Natural killer cell (primary cell): ENCODE measurements at regions not wholly inside any gene's neighbourhood (a gene's known extent, or its start where the extent isn't known, plus 50 kb on each side); places are given as distances from the start of the nearest gene placed in this dataset.

Experiments used
- ATAC-seq, 3 donors: fragments of 150-1000 bp in 2 of 3; fragments of 200-7000 bp in 1 of 3; cut with Tn5 transposase; 1 replicate in 1 of 3; 2 replicates in 2 of 3; pipeline ENCODE4 v1.10.0; 2021; ENCODE audit warnings: mild to moderate bottlenecking in 2 of 3, moderate library complexity in 2 of 3
- DNase-seq, 2 donors: peaks; one replicate each; pipeline versions ENCODE4 v3.0.0 to v3.0.0-alpha.2; 2013 to 2021; ENCODE audit warnings: mixed read lengths in 1 of 2
- H3K27ac ChIP-seq: one replicate; pipeline ENCODE4 v1.5.1; 2013; ENCODE audit warnings: mild to moderate bottlenecking, low read length
- H3K27me3 ChIP-seq: one replicate; pipeline ENCODE4 v1.6.1; 2013; ENCODE audit warnings: low read length; ENCODE audit not compliant: control insufficient read depth, insufficient read depth
- H3K36me3 ChIP-seq: one replicate; pipeline ENCODE4 v1.6.1; 2013; ENCODE audit warnings: low read length; ENCODE audit not compliant: control insufficient read depth, insufficient read depth
- H3K4me1 ChIP-seq: one replicate; pipeline ENCODE4 v1.6.1; 2013; ENCODE audit warnings: low read length; ENCODE audit not compliant: control insufficient read depth, insufficient read depth
- H3K4me3 ChIP-seq: one replicate; pipeline ENCODE4 v1.5.1; 2013; ENCODE audit warnings: low read length
- H3K9me3 ChIP-seq: one replicate; pipeline ENCODE4 v1.6.1; 2013; ENCODE audit warnings: low read length; ENCODE audit not compliant: control insufficient read depth, insufficient read depth
- H3K27ac Mint-ChIP-seq, 2 donors: one replicate each; pipeline ENCODE4 v1.8.0; 2022; ENCODE audit warnings: mild to moderate bottlenecking in 2 of 2, mixed read lengths in 2 of 2, moderate library complexity in 1 of 2
- H3K27me3 Mint-ChIP-seq, 2 donors: one replicate each; pipeline ENCODE4 v1.8.0; 2022; ENCODE audit warnings: low read depth in 2 of 2, mixed read lengths in 2 of 2
- H3K36me3 Mint-ChIP-seq: one replicate; pipeline ENCODE4 v1.8.0; 2022; ENCODE audit warnings: mixed read lengths
- H3K4me1 Mint-ChIP-seq, 2 donors: one replicate each; pipeline ENCODE4 v1.8.0; 2022; ENCODE audit warnings: mixed read lengths in 2 of 2
- H3K4me3 Mint-ChIP-seq: one replicate; pipeline ENCODE4 v1.8.0; 2022; ENCODE audit warnings: mild to moderate bottlenecking, moderate library complexity, mixed read lengths
- H3K9me3 Mint-ChIP-seq, 2 donors: one replicate each; pipeline ENCODE4 v1.8.0; 2022; ENCODE audit warnings: mixed read lengths in 2 of 2
- WGBS: methylation state at CpG from one replicate; pipeline ENCODE4 v1.1.7; 2013; ENCODE audit warnings: missing lambda C conversion rate; ENCODE audit not compliant: insufficient coverage; 5-methylcytosine and 5-hydroxymethylcytosine counted together
- intact Hi-C: fragments of 100-400 bp; cut with micrococcal nuclease; formaldehyde crosslinking; loops from one replicate; pipeline ENCODE4 v1.14.2; 2022
- TF ChIP-seq, protein P1 (sequence below): fragments of 200-600 bp; IDR thresholded peaks from one replicate; pipeline ENCODE4 v1.8.0; 2022; ENCODE audit warnings: antibody characterized with exemption

DNA sequence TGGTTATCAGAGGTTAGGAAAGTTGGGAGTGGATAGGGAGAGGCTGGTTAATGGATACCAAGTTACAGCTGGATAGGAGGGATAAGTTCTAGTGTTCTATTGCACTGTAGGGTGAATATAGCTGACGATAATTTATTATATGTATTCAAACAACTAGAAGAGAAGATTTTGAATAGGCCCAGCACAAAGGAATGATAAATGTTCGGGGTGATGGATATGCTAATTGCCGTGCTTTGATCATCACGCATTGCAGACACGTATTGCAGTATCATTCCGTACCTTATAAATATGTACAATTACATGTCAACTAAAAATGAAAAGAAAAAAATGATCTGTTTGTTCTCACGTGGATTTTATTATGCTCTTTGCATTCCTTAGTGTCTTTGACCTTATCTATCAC lies 369.2 kb upstream of the PKDCC start:
- Mint-ChIP-seq H3K36me3 (no peaks in the 10 kb centered on the region), H3K27me3 (peaks cover 7 to 47% of the 10 kb centered on the region in 2 donors), H3K9me3 (no peaks in the 10 kb centered on the region), H3K4me1 (no peaks in the 10 kb centered on the region), H3K27ac (no peak overlapping the region), H3K4me3 (no peak overlapping the region)
- Histone ChIP-seq H3K27ac (no peak overlapping the region), H3K4me1 (no peaks in the 10 kb centered on the region), H3K9me3 (no peaks in the 10 kb centered on the region), H3K4me3 (no peak overlapping the region), H3K36me3 (no peaks in the 10 kb centered on the region), H3K27me3 (no peaks in the 10 kb centered on the region)
- ATAC-seq (no peak), DNase-seq (no peak)
- TF ChIP-seq, protein P1, sequence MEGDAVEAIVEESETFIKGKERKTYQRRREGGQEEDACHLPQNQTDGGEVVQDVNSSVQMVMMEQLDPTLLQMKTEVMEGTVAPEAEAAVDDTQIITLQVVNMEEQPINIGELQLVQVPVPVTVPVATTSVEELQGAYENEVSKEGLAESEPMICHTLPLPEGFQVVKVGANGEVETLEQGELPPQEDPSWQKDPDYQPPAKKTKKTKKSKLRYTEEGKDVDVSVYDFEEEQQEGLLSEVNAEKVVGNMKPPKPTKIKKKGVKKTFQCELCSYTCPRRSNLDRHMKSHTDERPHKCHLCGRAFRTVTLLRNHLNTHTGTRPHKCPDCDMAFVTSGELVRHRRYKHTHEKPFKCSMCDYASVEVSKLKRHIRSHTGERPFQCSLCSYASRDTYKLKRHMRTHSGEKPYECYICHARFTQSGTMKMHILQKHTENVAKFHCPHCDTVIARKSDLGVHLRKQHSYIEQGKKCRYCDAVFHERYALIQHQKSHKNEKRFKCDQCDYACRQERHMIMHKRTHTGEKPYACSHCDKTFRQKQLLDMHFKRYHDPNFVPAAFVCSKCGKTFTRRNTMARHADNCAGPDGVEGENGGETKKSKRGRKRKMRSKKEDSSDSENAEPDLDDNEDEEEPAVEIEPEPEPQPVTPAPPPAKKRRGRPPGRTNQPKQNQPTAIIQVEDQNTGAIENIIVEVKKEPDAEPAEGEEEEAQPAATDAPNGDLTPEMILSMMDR, result no peak
- WGBS, result 87% methylated on average over 3 of the region's 7 CpGs
- intact Hi-C loops, result no loop called here

DNA sequence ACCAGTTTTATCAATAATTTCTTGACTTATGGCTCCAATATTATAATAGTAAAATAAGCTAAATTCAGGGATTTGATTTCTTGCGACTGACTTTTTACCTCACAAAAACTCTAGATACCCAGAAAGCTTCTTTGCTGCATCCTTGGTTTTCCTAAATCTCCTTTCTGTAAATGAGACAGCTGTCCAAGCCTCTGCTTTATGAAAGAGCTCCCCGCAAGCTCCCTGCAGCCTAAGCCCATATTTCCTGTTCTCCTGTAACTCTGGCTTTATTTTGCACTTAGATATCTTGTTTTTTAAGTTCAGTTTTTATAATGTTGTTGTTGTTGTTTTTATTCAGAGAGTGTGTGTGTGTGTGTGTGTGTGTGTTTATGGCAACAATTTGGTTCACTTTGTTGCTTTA lies 361.7 kb upstream of the PKDCC start:
- Mint-ChIP-seq H3K4me1 (no peaks in the 10 kb centered on the region), H3K27me3 (peaks cover 8 to 34% of the 10 kb centered on the region in 2 donors), H3K9me3 (no peaks in the 10 kb centered on the region), H3K4me3 (no peak overlapping the region), H3K27ac (no peak overlapping the region), H3K36me3 (no peaks in the 10 kb centered on the region)
- ATAC-seq (no peak), DNase-seq (no peak)
- WGBS, result 92% methylated on average over 2 of the region's 2 CpGs
- H3K27ac ChIP-seq, result no peak overlapping the region
- H3K36me3 ChIP-seq, result no peaks in the 10 kb centered on the region
- TF ChIP-seq, protein P1, result no peak
- H3K4me3 ChIP-seq, result no peak overlapping the region
- no peaks in the 10 kb centered on the region for H3K9me3 ChIP-seq
- intact Hi-C loops, result no loop called here
- H3K27me3 ChIP-seq, result no peaks in the 10 kb centered on the region
- H3K4me1 ChIP-seq, result no peaks in the 10 kb centered on the region

GRCh38 chr2:41691561-41691960 lies 356.3 kb upstream of the PKDCC start:
- Mint-ChIP-seq H3K9me3 (no peaks in the 10 kb centered on the region), H3K36me3 (no peaks in the 10 kb centered on the region), H3K4me1 (no peaks in the 10 kb centered on the region), H3K27ac (no peak overlapping the region), H3K27me3 (peaks cover 4 to 7% of the 10 kb centered on the region in 2 donors), H3K4me3 (no peak overlapping the region)
- ATAC-seq (no peak), DNase-seq (no peak)
- no peaks in the 10 kb centered on the region for H3K4me1 ChIP-seq
- no peaks in the 10 kb centered on the region for H3K27me3 ChIP-seq
- no peaks in the 10 kb centered on the region for H3K9me3 ChIP-seq
- intact Hi-C loops, result no loop called here
- no peak overlapping the region for H3K4me3 ChIP-seq
- no peaks in the 10 kb centered on the region for H3K36me3 ChIP-seq
- 56% methylated on average over 1 of the region's 1 CpG for WGBS
- TF ChIP-seq, protein P1, result no peak
- H3K27ac ChIP-seq, result no peak overlapping the region

GRCh38 chr2:41694536-41695049 lies 353.2 kb upstream of the PKDCC start:
- H3K4me3 Mint-ChIP-seq, result no peak overlapping the region
- Histone ChIP-seq H3K27ac (no peak overlapping the region), H3K4me1 (no peaks in the 10 kb centered on the region), H3K9me3 (no peaks in the 10 kb centered on the region), H3K27me3 (no peaks in the 10 kb centered on the region), H3K36me3 (no peaks in the 10 kb centered on the region), H3K4me3 (no peak overlapping the region)
- H3K9me3 Mint-ChIP-seq, result no peaks in the 10 kb centered on the region
- peaks cover 8 to 15% of the 10 kb centered on the region in 2 donors for H3K27me3 Mint-ChIP-seq
- H3K4me1 Mint-ChIP-seq, result no peaks in the 10 kb centered on the region
- 86% methylated on average over 4 of the region's 4 CpGs for WGBS
- no peak for DNase-seq
- ATAC-seq, result no peak
- TF ChIP-seq, protein P1, result no peak
- no peaks in the 10 kb centered on the region for H3K36me3 Mint-ChIP-seq
- H3K27ac Mint-ChIP-seq, result no peak overlapping the region
- intact Hi-C loops, result loop anchor here (5.0 kb wide), 1 partner anchor 1782 kb away; no protein-coding TSS in a partner anchor
